H1 (cell line): ENCODE measurements at regions not wholly inside any gene's neighbourhood (a gene's known extent, or its start where the extent isn't known, plus 50 kb on each side); places are given as distances from the start of the nearest gene placed in this dataset.

ENCODE experiments used
- CTCF ChIA-PET: fragments of 300-600 bp; sonication (Branson Sonifier 250); formaldehyde crosslinking; loops from one replicate; lab custom pipeline; 2021; ENCODE audit not compliant: partially characterized antibody; lab: Charles Lee
- POLR2A ChIA-PET: fragments of 300-600 bp; sonication (Branson Sonifier 250); formaldehyde crosslinking; loops from one replicate; lab custom pipeline; 2021; ENCODE audit warnings: inconsistent platforms; ENCODE audit not compliant: partially characterized antibody; lab: Charles Lee
- DNase-seq, 2 experiments: peaks; one replicate each; pipeline versions ENCODE4 v3.0.0 to v3.0.0-alpha.2; 2010 to 2022; ENCODE audit warnings: low spot score in 2 of 2, low read depth in 1 of 2, mixed read lengths in 1 of 2
- FAIRE-seq: peaks from 2 replicates; lab custom pipeline; 2011; peaks lifted over from hg19 to GRCh38; lab: Jason Lieb, UNC
- H2AFZ ChIP-seq: 2 replicates; pipeline ENCODE4 v1.8.1; 2012; ENCODE audit warnings: low read length, inconsistent platforms
- H2AK5ac ChIP-seq: 2 replicates; pipeline ENCODE4 v1.6.1; 2013; ENCODE audit warnings: low read depth, low read length
- H2BK120ac ChIP-seq: replicated peaks from 2 replicates; pipeline ENCODE3; 2013; ENCODE audit warnings: low read depth, low read length, inconsistent platforms
- H2BK12ac ChIP-seq: 2 replicates; pipeline ENCODE4 v1.6.1; 2013; ENCODE audit warnings: low read depth, low read length
- H2BK15ac ChIP-seq: 2 replicates; pipeline ENCODE4 v1.6.1; 2013; ENCODE audit warnings: low read length
- H2BK20ac ChIP-seq: 2 replicates; pipeline ENCODE4 v1.6.1; 2013; ENCODE audit warnings: low read length
- H2BK5ac ChIP-seq: 2 replicates; pipeline ENCODE4 v1.6.1; 2013; ENCODE audit warnings: low read depth, low read length
- H3K14ac ChIP-seq: 2 replicates; pipeline ENCODE4 v1.6.1; 2013; ENCODE audit warnings: inconsistent platforms; ENCODE audit not compliant: insufficient read length
- H3K18ac ChIP-seq: 2 replicates; pipeline ENCODE4 v1.6.1; 2013; ENCODE audit warnings: low read length; ENCODE audit errors: extremely low read depth
- H3K23ac ChIP-seq: 2 replicates; pipeline ENCODE4 v1.6.1; 2013; ENCODE audit warnings: inconsistent platforms; ENCODE audit not compliant: insufficient read length
- H3K23me2 ChIP-seq: 2 replicates; pipeline ENCODE4 v1.6.1; 2013; ENCODE audit warnings: low read depth, low read length
- H3K27ac ChIP-seq: 2 replicates; pipeline ENCODE4 v1.6.1; 2011; ENCODE audit warnings: low read depth, low read length, inconsistent platforms
- H3K27me3 ChIP-seq, 4 experiments: replicated peaks in 1 of 4; 1 replicate in 1 of 4; 2 replicates in 3 of 4; pipeline versions ENCODE4 v1.6.1 to v1.8.1; 2011 to 2013; ENCODE audit warnings: low read length in 3 of 4, mild to moderate bottlenecking in 3 of 4, inconsistent platforms in 2 of 4, mixed read lengths in 2 of 4, moderate library complexity in 1 of 4; ENCODE audit not compliant: control insufficient read depth in 3 of 4, insufficient read depth in 3 of 4; ENCODE audit errors: extremely low read depth in 1 of 4
- H3K36me3 ChIP-seq, 4 experiments: 2 replicates each; pipeline versions ENCODE4 v1.6.1 to v1.8.1; 2011 to 2013; ENCODE audit warnings: mild to moderate bottlenecking in 4 of 4, low read length in 3 of 4, moderate library complexity in 2 of 4, control low read depth in 1 of 4, inconsistent platforms in 1 of 4; ENCODE audit not compliant: insufficient read depth in 4 of 4, control insufficient read depth in 2 of 4
- H3K4ac ChIP-seq: replicated peaks from 2 replicates; pipeline ENCODE3; 2013; ENCODE audit warnings: low read length, low read depth, mixed read lengths, inconsistent platforms; ENCODE audit not compliant: insufficient read length
- H3K4me1 ChIP-seq, 4 experiments: replicated peaks in 1 of 4; 1 replicate in 1 of 4; 2 replicates in 3 of 4; pipeline versions ENCODE4 v1.6.1 to v1.8.1; 2011 to 2013; ENCODE audit warnings: low read length in 3 of 4, inconsistent platforms in 2 of 4, mixed read lengths in 1 of 4; ENCODE audit not compliant: insufficient read depth in 4 of 4, control insufficient read depth in 3 of 4
- H3K4me2 ChIP-seq, 2 experiments: 2 replicates each; pipeline versions ENCODE4 v1.6.1 to v1.8.1; 2011 to 2013; ENCODE audit warnings: low read depth in 2 of 2, low read length in 2 of 2, control low read depth in 1 of 2, inconsistent platforms in 1 of 2, mild to moderate bottlenecking in 1 of 2; ENCODE audit not compliant: insufficient read depth in 1 of 2
- H3K4me3 ChIP-seq, 4 experiments: fragments of 200-600, 300-600 bp in 1 of 4; sonication (generic), shearing (Covaris generic), sonication (Bioruptor Twin) in 1 of 4; 2 replicates each; pipeline versions ENCODE4 v1.5.1 to v1.8.1; 2011 to 2016; ENCODE audit warnings: low read length in 4 of 4, low read depth in 3 of 4, control low read depth in 2 of 4, inconsistent platforms in 2 of 4, mild to moderate bottlenecking in 2 of 4, mixed read lengths in 1 of 4, moderate library complexity in 1 of 4; ENCODE audit not compliant: insufficient read depth in 2 of 4; ENCODE audit errors: extremely low read depth in 1 of 4
- H3K56ac ChIP-seq: replicated peaks from 2 replicates; pipeline ENCODE3; 2013; ENCODE audit warnings: low read depth, mild to moderate bottlenecking, mixed read lengths, low read length, inconsistent platforms; ENCODE audit not compliant: insufficient read length
- H3K79me1 ChIP-seq: 2 replicates; pipeline ENCODE4 v1.6.1; 2013; ENCODE audit warnings: low read depth, low read length, control low read depth
- H3K79me2 ChIP-seq, 2 experiments: 2 replicates each; pipeline versions ENCODE4 v1.6.1 to v1.8.1; 2012 to 2013; ENCODE audit warnings: low read length in 2 of 2, mild to moderate bottlenecking in 2 of 2, inconsistent platforms in 1 of 2; ENCODE audit not compliant: insufficient read depth in 2 of 2, control insufficient read depth in 1 of 2
- H3K9ac ChIP-seq, 4 experiments: replicated peaks in 1 of 4; 1 replicate in 1 of 4; 2 replicates in 3 of 4; pipeline versions ENCODE4 v1.6.1 to v1.8.1; 2011 to 2013; ENCODE audit warnings: low read depth in 3 of 4, low read length in 3 of 4, control low read depth in 2 of 4, mild to moderate bottlenecking in 2 of 4, moderate library complexity in 2 of 4, inconsistent platforms in 1 of 4; ENCODE audit errors: extremely low read depth in 1 of 4
- H3K9me3 ChIP-seq, 2 experiments: 2 replicates each; pipeline versions ENCODE4 v1.6.1 to v1.8.1; 2012 to 2013; ENCODE audit warnings: mild to moderate bottlenecking in 2 of 2, moderate library complexity in 2 of 2, control low read depth in 1 of 2, inconsistent platforms in 1 of 2, low read depth in 1 of 2, low read length in 1 of 2, mixed read lengths in 1 of 2; ENCODE audit not compliant: insufficient read depth in 2 of 2
- H4K20me1 ChIP-seq, 2 experiments: replicated peaks in 1 of 2; 2 replicates each; pipeline versions ENCODE3 to v1.8.1; 2011 to 2013; ENCODE audit warnings: inconsistent platforms in 2 of 2, low read length in 2 of 2, mild to moderate bottlenecking in 1 of 2; ENCODE audit not compliant: insufficient read depth in 2 of 2, control insufficient read depth in 1 of 2
- H4K5ac ChIP-seq: 2 replicates; pipeline ENCODE4 v1.6.1; 2013; ENCODE audit warnings: low read length, low read depth, mixed read lengths, inconsistent platforms; ENCODE audit not compliant: insufficient read length
- H4K8ac ChIP-seq: 2 replicates; pipeline ENCODE4 v1.8.0; 2013; ENCODE audit warnings: mild to moderate bottlenecking, moderate library complexity, low read length, inconsistent platforms; ENCODE audit not compliant: insufficient read depth; ENCODE audit errors: extremely low read depth
- H4K91ac ChIP-seq: replicated peaks from 2 replicates; pipeline ENCODE3; 2013; ENCODE audit warnings: low read length, mixed read lengths, inconsistent platforms; ENCODE audit not compliant: insufficient read length
- BACH1 ChIP-seq: IDR thresholded peaks from 2 replicates; pipeline ENCODE4 v1.6.1; 2012; ENCODE audit warnings: low read length, improper control_type of control experiment
- CTBP2 ChIP-seq: IDR thresholded peaks from 2 replicates; pipeline ENCODE4 v1.7.0; 2011; ENCODE audit warnings: borderline replicate concordance, mild to moderate bottlenecking, moderate library complexity, mixed read lengths, low read length; ENCODE audit not compliant: insufficient read depth, insufficient read length
- JUN ChIP-seq: IDR thresholded peaks from 2 replicates; pipeline ENCODE4 v1.6.1; 2011; ENCODE audit warnings: low read depth, mild to moderate bottlenecking, improper control_type of control experiment, low read length
- KDM1A ChIP-seq: fragments of 200-600, 300-600 bp; sonication (generic); IDR thresholded peaks from 2 replicates; pipeline ENCODE4 v1.7.1; 2016; ENCODE audit warnings: mild to moderate bottlenecking, low read length, borderline replicate concordance
- NANOG ChIP-seq: IDR thresholded peaks from 2 replicates; pipeline ENCODE4 v1.6.1; 2011; ENCODE audit warnings: low read length, low read depth, mild to moderate bottlenecking, inconsistent platforms; ENCODE audit not compliant: insufficient read depth, poor library complexity, severe bottlenecking
- RBBP5 ChIP-seq: IDR thresholded peaks from 2 replicates; pipeline ENCODE4 v1.7.1; 2012; ENCODE audit warnings: low read depth, mild to moderate bottlenecking, inconsistent platforms, low read length, moderate library complexity, borderline replicate concordance
- RXRA ChIP-seq: IDR thresholded peaks from 2 replicates; pipeline ENCODE4 v1.6.1; 2011; ENCODE audit warnings: low read depth, mild to moderate bottlenecking, low read length, moderate library complexity; ENCODE audit not compliant: insufficient read depth
- SP4 ChIP-seq: IDR thresholded peaks from 2 replicates; pipeline ENCODE4 v1.6.1; 2012; ENCODE audit warnings: low read length, inconsistent platforms
- SUZ12 ChIP-seq: fragments of 200-600 bp; sonication (generic); IDR thresholded peaks from 2 replicates; pipeline ENCODE4 v1.6.1; 2012; ENCODE audit warnings: mild to moderate bottlenecking, inconsistent platforms, low read length, moderate library complexity, mixed read lengths
- TBP ChIP-seq: IDR thresholded peaks from 2 replicates; pipeline ENCODE4 v1.6.1; 2011; ENCODE audit warnings: low read depth, low read length, improper control_type of control experiment
- USF2 ChIP-seq: IDR thresholded peaks from 2 replicates; pipeline ENCODE4 v1.6.1; 2011; ENCODE audit warnings: low read length, improper control_type of control experiment
- WGBS, 2 experiments: shearing (Covaris generic) in 1 of 2; methylation state at CpG; one replicate each; pipeline versions ENCODE4 v1.1.6 to v1.1.7; 2013 to 2015; ENCODE audit warnings: low lambda C conversion rate in 2 of 2, mixed read lengths in 2 of 2, inconsistent platforms in 1 of 2, low coverage in 1 of 2, missing lambda C conversion rate in 1 of 2; ENCODE audit not compliant: insufficient replicate concordance in 2 of 2, insufficient coverage in 1 of 2, insufficient read length in 1 of 2; ENCODE audit errors: extremely low coverage in 1 of 2, missing lambda C conversion rate in 1 of 2; 5-methylcytosine and 5-hydroxymethylcytosine counted together

- no peak overlapping the region for H3K4me2 ChIP-seq
- no peaks in the 10 kb centered on the region for H3K4me1 ChIP-seq
- no peak for FAIRE-seq
- no peak for TF ChIP-seq KDM1A
- no peak for TF ChIP-seq TBP
- TF ChIP-seq RBBP5: no peak
- TF ChIP-seq USF2: no peak
- TF ChIP-seq SUZ12: no peak
- TF ChIP-seq JUN: no peak
- no peak for TF ChIP-seq BACH1
- no peak for TF ChIP-seq CTBP2
- no peak for TF ChIP-seq SP4
- TF ChIP-seq RXRA: no peak
- TF ChIP-seq NANOG: no peak
- CTCF ChIA-PET: interaction anchor here (1.4 to 1.8 kb wide), 2 partner anchors 11 to 313 kb away, joined by 3 to 4 read pairs; no protein-coding TSS in a partner anchor
- DNase-seq: no peak
- 0 out of 4 replicates have a peak, but pooled peaks cover 0 to 3% of the 10 kb centered on the region in 2 experiments for H3K9me3 ChIP-seq
- H4K5ac ChIP-seq: no peak overlapping the region
- no peaks in the 10 kb centered on the region for H3K79me1 ChIP-seq
- no peaks in the 10 kb centered on the region for H3K36me3 ChIP-seq
- no peak overlapping the region for H3K18ac ChIP-seq
- H2BK5ac ChIP-seq: no peak overlapping the region
- H3K23ac ChIP-seq: no peak overlapping the region
- no peak overlapping the region for H2BK20ac ChIP-seq
- no peak overlapping the region for H2AFZ ChIP-seq
- no peak overlapping the region for H3K4me3 ChIP-seq
- 86% methylated on average over 3 of the region's 3 CpGs; no CpG with 5 or more reads in 1 of the 2 experiments for WGBS, 2 experiments
- no peak overlapping the region for H2AK5ac ChIP-seq
- H3K14ac ChIP-seq: no peak overlapping the region
- no peak overlapping the region for H2BK12ac ChIP-seq
- no peak overlapping the region for H4K8ac ChIP-seq
- H2BK15ac ChIP-seq: no peak overlapping the region
- no peak overlapping the region for H3K9ac ChIP-seq
- no peak overlapping the region for H3K56ac ChIP-seq
- no peak overlapping the region for H3K27ac ChIP-seq
- H3K79me2 ChIP-seq: no peaks in the 10 kb centered on the region
- POLR2A ChIA-PET: no interaction called here
- no peak overlapping the region for H4K91ac ChIP-seq
- no peaks in the 10 kb centered on the region for H3K27me3 ChIP-seq
- H3K4ac ChIP-seq: no peak overlapping the region
- no peaks in the 10 kb centered on the region for H3K23me2 ChIP-seq
- H4K20me1 ChIP-seq: no peaks in the 10 kb centered on the region
- H2BK120ac ChIP-seq: no peak overlapping the region
Measured at GRCh38 chr6:9717568-9717967, 697.3 kb downstream of the TFAP2A start.
